ENCODE measurements at regions not wholly inside any gene's neighbourhood (a gene's known extent, or its start where the extent isn't known, plus 50 kb on each side); places are given as distances from the start of the nearest gene placed in this dataset.

DNA sequence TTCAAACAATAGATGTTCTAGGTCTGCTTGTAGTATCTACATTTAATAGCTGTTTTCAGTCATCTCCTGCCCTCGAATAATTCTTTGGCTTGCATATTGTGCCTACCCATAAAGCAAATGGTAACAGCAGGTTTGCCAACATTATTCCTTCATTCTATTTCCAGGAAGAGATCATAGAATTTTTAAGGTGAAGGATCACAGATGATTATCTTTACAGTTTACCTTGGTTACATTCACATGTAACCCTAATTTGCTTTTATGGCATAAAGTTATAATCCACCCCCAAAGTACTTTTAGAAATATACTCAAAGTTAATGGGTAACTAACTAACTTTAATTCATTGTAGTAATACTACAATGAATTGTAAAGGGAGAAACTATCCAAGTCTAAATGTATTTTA lies 315.5 kb downstream of the NSUN3 start:
- TF ChIP-seq CTCF (IDR thresholded peaks at IDR 0.05; ENCODE audit: low read depth, low read length, poor library complexity, severe bottlenecking) (no peak), EZH2phosphoT487 (IDR thresholded peaks at IDR 0.05; ENCODE audit: borderline replicate concordance, low read length) (no peak)

Measured in DOHH2 (cell line).